Activated B cell treated with CpG ODN at 0.5 μM for 24 hours (primary cell): ENCODE measurements at regions not wholly inside any gene's neighbourhood (a gene's known extent, or its start where the extent isn't known, plus 50 kb on each side); places are given as distances from the start of the nearest gene placed in this dataset.

Experiments used
- ATAC-seq: fragments of 200-7000 bp; cut with Tn5 transposase; one replicate; pipeline ENCODE4 v1.10.0; 2021; ENCODE audit warnings: low read depth, mild to moderate bottlenecking, moderate library complexity
- CTCF ChIA-PET: fragments of 350-600 bp; sonication (Branson Sonifier 250); formaldehyde crosslinking; loops from one replicate; lab custom pipeline; 2021; ENCODE audit warnings: antibody characterized with exemption; lab: Charles Lee
- POLR2A ChIA-PET: fragments of 350-600 bp; sonication (Branson Sonifier 250); formaldehyde crosslinking; loops from one replicate; lab custom pipeline; 2021; ENCODE audit warnings: antibody characterized with exemption; lab: Charles Lee
- DNase-seq: peaks from one replicate; pipeline ENCODE4 v3.0.0; 2022
- H3K27ac Mint-ChIP-seq: one replicate; pipeline ENCODE4 v1.8.0; 2020; ENCODE audit warnings: mixed read lengths
- H3K27me3 Mint-ChIP-seq: one replicate; pipeline ENCODE4 v1.8.0; 2021; ENCODE audit warnings: mixed read lengths
- H3K36me3 Mint-ChIP-seq: one replicate; pipeline ENCODE4 v1.8.0; 2021; ENCODE audit warnings: low read depth, mixed read lengths
- H3K4me1 Mint-ChIP-seq: one replicate; pipeline ENCODE4 v1.8.0; 2021; ENCODE audit warnings: mixed read lengths
- H3K4me3 Mint-ChIP-seq: one replicate; pipeline ENCODE4 v1.8.0; 2020; ENCODE audit warnings: mild to moderate bottlenecking, mixed read lengths
- H3K9me3 Mint-ChIP-seq: one replicate; pipeline ENCODE4 v1.8.0; 2020; ENCODE audit warnings: mixed read lengths
- intact Hi-C: fragments of 100-400 bp; cut with micrococcal nuclease; formaldehyde crosslinking; loops from one replicate; pipeline ENCODE4 v1.15.1; 2024
- TF ChIP-seq, protein P1 (sequence below): fragments of 200-600 bp; IDR thresholded peaks from one replicate; pipeline ENCODE4 v1.8.0; 2022; ENCODE audit warnings: antibody characterized with exemption, mild to moderate bottlenecking

DNA sequence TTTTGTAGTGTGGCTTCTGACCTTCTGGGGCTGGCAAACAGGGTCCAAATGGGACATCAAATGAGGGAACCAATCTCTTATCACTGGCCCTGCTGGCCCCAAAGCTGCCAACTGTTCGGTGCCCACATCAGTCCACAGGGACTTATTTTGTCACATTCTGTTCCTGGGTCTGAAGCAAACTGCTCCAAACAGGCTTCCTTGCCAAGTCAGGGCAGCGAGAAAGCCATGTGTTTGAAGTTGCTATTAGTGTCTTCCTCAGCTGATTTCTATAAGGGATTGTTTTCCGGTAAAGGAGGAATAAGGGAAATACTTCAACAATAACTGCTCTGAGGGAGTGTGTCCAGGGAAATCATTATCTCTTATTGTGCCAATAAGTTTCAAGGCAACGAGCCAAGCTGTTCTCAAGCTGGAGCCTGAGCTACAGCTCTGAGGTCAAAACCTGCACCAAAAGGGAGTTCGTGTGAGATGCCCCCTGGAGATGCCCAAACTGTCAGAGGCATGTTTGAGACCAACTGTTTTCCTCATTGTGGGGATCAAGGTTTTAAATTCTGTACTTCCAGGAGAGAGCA lies 381.4 kb upstream of the PROX1 start:
- POLR2A ChIA-PET, result no interaction called here
- no peaks in the 10 kb centered on the region for H3K27me3 Mint-ChIP-seq
- intact Hi-C loops, result no loop called here
- CTCF ChIA-PET, result no interaction called here
- no peaks in the 10 kb centered on the region for H3K9me3 Mint-ChIP-seq
- H3K4me1 Mint-ChIP-seq, result no peaks in the 10 kb centered on the region
- DNase-seq, result no peak
- TF ChIP-seq, protein P1, sequence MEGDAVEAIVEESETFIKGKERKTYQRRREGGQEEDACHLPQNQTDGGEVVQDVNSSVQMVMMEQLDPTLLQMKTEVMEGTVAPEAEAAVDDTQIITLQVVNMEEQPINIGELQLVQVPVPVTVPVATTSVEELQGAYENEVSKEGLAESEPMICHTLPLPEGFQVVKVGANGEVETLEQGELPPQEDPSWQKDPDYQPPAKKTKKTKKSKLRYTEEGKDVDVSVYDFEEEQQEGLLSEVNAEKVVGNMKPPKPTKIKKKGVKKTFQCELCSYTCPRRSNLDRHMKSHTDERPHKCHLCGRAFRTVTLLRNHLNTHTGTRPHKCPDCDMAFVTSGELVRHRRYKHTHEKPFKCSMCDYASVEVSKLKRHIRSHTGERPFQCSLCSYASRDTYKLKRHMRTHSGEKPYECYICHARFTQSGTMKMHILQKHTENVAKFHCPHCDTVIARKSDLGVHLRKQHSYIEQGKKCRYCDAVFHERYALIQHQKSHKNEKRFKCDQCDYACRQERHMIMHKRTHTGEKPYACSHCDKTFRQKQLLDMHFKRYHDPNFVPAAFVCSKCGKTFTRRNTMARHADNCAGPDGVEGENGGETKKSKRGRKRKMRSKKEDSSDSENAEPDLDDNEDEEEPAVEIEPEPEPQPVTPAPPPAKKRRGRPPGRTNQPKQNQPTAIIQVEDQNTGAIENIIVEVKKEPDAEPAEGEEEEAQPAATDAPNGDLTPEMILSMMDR, result no peak
- H3K27ac Mint-ChIP-seq, result no peak overlapping the region
- ATAC-seq, result no peak
- no peak overlapping the region for H3K4me3 Mint-ChIP-seq
- H3K36me3 Mint-ChIP-seq, result no peaks in the 10 kb centered on the region

DNA sequence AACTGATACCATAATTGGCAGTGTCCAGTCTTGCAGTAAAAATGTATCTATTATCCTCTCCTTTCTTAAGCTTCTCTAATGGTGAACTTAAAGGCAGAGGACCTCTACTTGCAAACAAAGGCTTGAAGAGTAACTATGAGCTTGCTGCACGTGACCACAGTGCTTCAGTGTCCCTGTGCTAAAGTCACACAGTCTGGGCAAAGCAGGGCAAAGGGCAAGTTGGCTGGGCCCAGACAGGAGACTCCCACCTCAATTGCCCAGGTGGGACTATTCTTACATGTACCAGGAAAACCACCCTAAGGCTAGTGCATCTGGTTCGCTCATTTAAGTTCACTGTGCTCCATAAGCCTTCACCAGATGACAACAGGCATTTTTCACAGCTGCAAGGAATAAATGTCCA lies 374.2 kb upstream of the PROX1 start:
- POLR2A ChIA-PET, result no interaction called here
- H3K27ac Mint-ChIP-seq, result no peak overlapping the region
- no peaks in the 10 kb centered on the region for H3K36me3 Mint-ChIP-seq
- H3K27me3 Mint-ChIP-seq, result peaks cover 6% of the 10 kb centered on the region
- DNase-seq (no peak), ATAC-seq (no peak)
- no peaks in the 10 kb centered on the region for H3K4me1 Mint-ChIP-seq
- intact Hi-C loops, result no loop called here
- TF ChIP-seq, protein P1, result no peak
- CTCF ChIA-PET, result no interaction called here
- no peaks in the 10 kb centered on the region for H3K9me3 Mint-ChIP-seq
- H3K4me3 Mint-ChIP-seq, result no peak overlapping the region

DNA sequence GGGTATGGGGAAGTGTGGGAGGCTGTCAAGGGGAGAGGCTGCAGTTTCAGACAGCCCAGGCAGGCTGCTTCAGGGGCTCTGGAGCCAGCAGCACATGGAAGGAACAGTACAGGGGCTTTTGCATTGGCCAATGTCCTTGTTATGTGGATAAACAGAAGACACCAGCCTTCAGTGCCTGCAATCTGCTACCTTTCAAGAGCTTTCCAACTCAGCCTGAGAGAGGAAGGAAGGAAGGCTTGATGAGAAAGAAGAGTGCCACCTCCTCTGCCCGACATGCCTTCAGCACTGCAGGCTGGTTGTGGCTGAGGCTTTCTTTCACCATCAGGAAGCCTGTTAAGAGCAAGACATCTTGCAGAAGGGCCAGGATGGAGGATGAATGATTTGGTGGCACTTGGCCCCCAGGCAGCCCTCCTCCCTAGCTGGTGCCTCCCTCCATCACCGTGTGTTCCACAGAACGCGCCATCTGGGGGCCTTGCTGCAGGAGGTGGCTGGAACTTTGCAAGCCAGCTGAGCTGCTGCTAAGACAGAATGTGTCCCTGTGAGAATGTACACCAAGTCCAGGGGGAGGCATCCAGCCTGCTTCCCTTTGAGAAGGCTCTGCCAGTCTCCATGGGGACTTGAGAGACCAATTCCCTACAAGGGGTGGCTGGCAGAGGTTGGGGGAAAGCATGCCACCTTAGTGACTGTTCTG lies 372.4 kb upstream of the PROX1 start:
- intact Hi-C loops, result no loop called here
- Mint-ChIP-seq H3K27ac (no peak overlapping the region), H3K27me3 (peaks cover 6% of the 10 kb centered on the region), H3K9me3 (no peaks in the 10 kb centered on the region), H3K36me3 (no peaks in the 10 kb centered on the region), H3K4me1 (no peaks in the 10 kb centered on the region), H3K4me3 (no peak overlapping the region)
- ChIA-PET CTCF (no interaction called here), POLR2A (no interaction called here)
- TF ChIP-seq, protein P1, result no peak
- DNase-seq (no peak), ATAC-seq (no peak)

DNA sequence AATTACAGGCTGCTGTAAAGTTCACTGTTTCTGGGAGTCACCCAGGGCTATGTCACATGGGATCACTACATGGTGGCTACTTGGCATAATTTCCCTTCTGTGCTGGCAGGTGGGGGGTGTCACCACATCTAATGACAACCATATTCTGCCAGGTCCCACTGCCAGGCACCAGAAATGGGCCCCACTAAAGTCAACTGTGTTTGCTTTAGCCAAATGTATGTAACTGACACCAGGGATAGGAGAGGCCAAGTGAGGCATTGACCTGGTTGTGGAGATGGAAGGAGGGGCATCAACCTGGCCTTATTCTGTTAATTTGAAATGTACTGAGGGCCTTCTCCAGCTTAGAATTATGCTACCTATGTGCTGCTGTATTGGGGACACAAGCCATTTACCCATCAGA lies 370.6 kb upstream of the PROX1 start:
- ChIA-PET CTCF (no interaction called here), POLR2A (no interaction called here)
- TF ChIP-seq, protein P1, result no peak
- Mint-ChIP-seq H3K4me3 (no peak overlapping the region), H3K36me3 (no peaks in the 10 kb centered on the region), H3K27ac (no peak overlapping the region), H3K9me3 (no peaks in the 10 kb centered on the region), H3K27me3 (peaks cover 6% of the 10 kb centered on the region), H3K4me1 (no peaks in the 10 kb centered on the region)
- DNase-seq, result no peak
- intact Hi-C loops, result no loop called here
- no peak for ATAC-seq

DNA sequence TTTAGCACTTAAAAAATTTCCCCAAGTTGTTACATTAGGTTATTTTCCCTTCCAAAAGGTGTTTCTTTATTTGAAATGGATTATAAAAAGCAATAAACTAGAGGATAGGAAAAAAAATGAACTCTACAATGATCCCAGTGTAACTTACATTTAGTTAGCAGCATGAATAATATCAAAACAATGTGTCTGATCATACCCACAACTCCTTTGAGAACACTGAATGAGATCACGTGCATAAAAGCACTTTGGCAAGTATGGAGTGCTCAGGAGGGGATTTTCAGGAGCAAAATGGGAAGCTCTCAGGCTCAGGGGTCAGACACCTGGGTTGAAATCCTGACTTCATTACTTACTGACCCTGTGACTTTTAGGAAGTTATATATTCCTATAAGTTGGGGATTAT lies 369.7 kb upstream of the PROX1 start:
- ATAC-seq, result no peak
- no peak for DNase-seq
- POLR2A ChIA-PET, result no interaction called here
- CTCF ChIA-PET, result no interaction called here
- Mint-ChIP-seq H3K9me3 (no peaks in the 10 kb centered on the region), H3K36me3 (no peaks in the 10 kb centered on the region), H3K27me3 (peaks cover 6% of the 10 kb centered on the region), H3K4me3 (no peak overlapping the region), H3K27ac (no peak overlapping the region), H3K4me1 (no peaks in the 10 kb centered on the region)
- TF ChIP-seq, protein P1, result no peak
- intact Hi-C loops, result no loop called here
